ENCODE measurements at regions not wholly inside any gene's neighbourhood (a gene's known extent, or its start where the extent isn't known, plus 50 kb on each side); places are given as distances from the start of the nearest gene placed in this dataset.

DNA sequence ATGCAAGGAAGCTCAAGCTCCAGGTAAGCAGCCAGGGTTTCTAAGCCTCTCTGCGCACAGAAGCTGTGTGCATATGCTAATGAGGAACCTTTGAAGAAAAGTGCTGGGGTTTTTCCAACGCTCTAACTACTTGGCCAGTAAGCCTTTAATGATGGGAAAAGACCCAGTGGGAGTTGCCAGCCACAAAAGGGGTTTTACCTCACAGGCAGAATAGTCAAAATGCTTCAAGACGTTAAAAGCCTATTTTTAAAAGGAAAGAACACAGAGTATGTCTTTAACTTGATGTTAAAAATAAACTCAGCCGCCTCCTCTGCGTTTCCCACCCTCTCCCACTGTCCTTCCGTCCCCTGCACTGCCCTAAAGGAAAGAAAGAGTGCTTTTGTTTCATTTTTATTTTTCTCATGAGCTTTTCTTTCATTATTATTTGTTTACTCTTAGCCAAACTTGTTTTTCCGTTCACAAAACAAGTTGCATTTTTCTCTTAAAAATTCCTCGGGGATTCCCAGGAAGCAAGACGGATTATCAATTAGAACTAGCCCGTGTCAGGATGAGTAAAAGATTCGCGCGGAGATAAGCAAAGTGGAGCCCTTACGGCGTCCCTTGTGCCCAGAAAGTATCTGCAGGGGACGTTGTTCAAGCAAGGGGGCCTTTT is 209.8 kb upstream of the NUDT4 start:
- no peaks in the 10 kb centered on the region for H3K9me2 ChIP-seq
- ChIA-PET CTCF (interaction anchor here (0.8 kb wide), 1 partner anchor 935 kb away, joined by 3 read pairs; no protein-coding TSS in a partner anchor), POLR2A (no interaction called here)
- no peaks in the 10 kb centered on the region for H3K36me3 ChIP-seq (replicated peaks in 1 of 2; ENCODE audit: control insufficient read depth in 1 of 2, insufficient read depth in 2 of 2, low read length in 1 of 2)
- no peak overlapping the region for H3K4me2 ChIP-seq
- H3K79me2 ChIP-seq (ENCODE audit: insufficient read depth), result no peaks in the 10 kb centered on the region
- H3F3A ChIP-seq (replicated peaks; ENCODE audit: insufficient read depth), result peaks cover 6% of the 10 kb centered on the region
- no peak overlapping the region for H2AFZ ChIP-seq (ENCODE audit: low read depth)
- TF ChIP-seq SIN3A (IDR thresholded peaks at IDR 0.05; ENCODE audit: borderline replicate concordance, low read depth, low read length), result no peak
- no peak for TF ChIP-seq NFIC (IDR thresholded peaks at IDR 0.05; ENCODE audit: borderline replicate concordance)
- TF ChIP-seq RAD21 (IDR thresholded peaks at IDR 0.05; ENCODE audit: low read length), result no peak
- TF ChIP-seq POLR2AphosphoS5 (IDR thresholded peaks at IDR 0.05; ENCODE audit: low read depth, low read length), result no peak
- TF ChIP-seq RCOR1 (IDR thresholded peaks at IDR 0.05; ENCODE audit: low read length), result no peak
- no peak for TF ChIP-seq YY1 (IDR thresholded peaks at IDR 0.05; ENCODE audit: low read depth)
- H3K27ac ChIP-seq (ENCODE audit: low read depth in 2 of 2, low read length in 1 of 2), result no peak overlapping the region
- WGBS (ENCODE audit: low lambda C conversion rate), result 81% methylated on average over 16 of the region's 16 CpGs
- H3K27me3 ChIP-seq (ENCODE audit: insufficient read depth), result no peaks in the 10 kb centered on the region
- no peaks in the 10 kb centered on the region for H4K20me1 ChIP-seq (ENCODE audit: insufficient read depth)
- H3K9me3 ChIP-seq, result no peaks in the 10 kb centered on the region
- no peak for DNase-seq
- H3K4me1 ChIP-seq (ENCODE audit: control insufficient read depth in 1 of 2, insufficient read depth in 2 of 2, low read depth in 1 of 2, low read length in 1 of 2), result peaks cover 4 to 8% of the 10 kb centered on the region in 2 experiments; a peak in 2 of 4 replicates
- H3K4me3 ChIP-seq (ENCODE audit: low read depth in 2 of 2, low read length in 1 of 2), result no peak overlapping the region; a peak in 1 of 4 replicates
- no peak overlapping the region for H3K9ac ChIP-seq

- Histone ChIP-seq H3K79me2 (ENCODE audit: insufficient read depth) (no peaks in the 10 kb centered on the region), H3K36me3 (replicated peaks in 1 of 2; ENCODE audit: control insufficient read depth in 1 of 2, insufficient read depth in 2 of 2, low read length in 1 of 2) (no peaks in the 10 kb centered on the region), H3K9me3 (no peaks in the 10 kb centered on the region), H3K4me2 (no peak overlapping the region), H2AFZ (ENCODE audit: low read depth) (no peak overlapping the region), H4K20me1 (ENCODE audit: insufficient read depth) (no peaks in the 10 kb centered on the region), H3K27ac (ENCODE audit: low read depth in 2 of 2, low read length in 1 of 2) (no peak overlapping the region), H3K4me1 (ENCODE audit: control insufficient read depth in 1 of 2, insufficient read depth in 2 of 2, low read depth in 1 of 2, low read length in 1 of 2) (peaks cover 8 to 15% of the 10 kb centered on the region in 2 experiments; a peak in 3 of 4 replicates), H3K4me3 (ENCODE audit: low read depth in 2 of 2, low read length in 1 of 2) (no peak overlapping the region), H3K9me2 (no peaks in the 10 kb centered on the region), H3K27me3 (ENCODE audit: insufficient read depth) (no peaks in the 10 kb centered on the region), H3K9ac (no peak overlapping the region), H3F3A (replicated peaks; ENCODE audit: insufficient read depth) (peaks cover 10% of the 10 kb centered on the region)
- ChIA-PET CTCF (no interaction called here), POLR2A (no interaction called here)
- 96% methylated on average over 3 of the region's 3 CpGs for WGBS (ENCODE audit: low lambda C conversion rate)
- no peak for TF ChIP-seq TCF12 (IDR thresholded peaks at IDR 0.05)
- no peak for TF ChIP-seq FOXJ3 (CRISPR knock-in tag; IDR thresholded peaks at IDR 0.05)
- TF ChIP-seq SMC3 (IDR thresholded peaks at IDR 0.05; ENCODE audit: low read depth, low read length), result no peak
- no peak for TF ChIP-seq NRF1 (IDR thresholded peaks at IDR 0.05; ENCODE audit: low read depth, low read length)
- no peak for TF ChIP-seq EP300 (IDR thresholded peaks at IDR 0.05; ENCODE audit: borderline replicate concordance in 1 of 2, low read depth in 1 of 2, low read length in 1 of 2)
- TF ChIP-seq RXRA (IDR thresholded peaks at IDR 0.05; ENCODE audit: borderline replicate concordance, low read depth), result no peak
- no peak for TF ChIP-seq TAF1 (IDR thresholded peaks at IDR 0.05; ENCODE audit: borderline replicate concordance, low read depth, low read length)
- no peak for TF ChIP-seq MXI1 (IDR thresholded peaks at IDR 0.05; ENCODE audit: low read depth, low read length)
- TF ChIP-seq MEF2A (IDR thresholded peaks at IDR 0.05; ENCODE audit: borderline replicate concordance, low read depth), result no peak
- TF ChIP-seq CTCF (IDR thresholded peaks at IDR 0.05), result no peak
- no peak for TF ChIP-seq CHD2 (IDR thresholded peaks at IDR 0.05; ENCODE audit: low read length, partially characterized antibody)
- TF ChIP-seq, protein P1, sequence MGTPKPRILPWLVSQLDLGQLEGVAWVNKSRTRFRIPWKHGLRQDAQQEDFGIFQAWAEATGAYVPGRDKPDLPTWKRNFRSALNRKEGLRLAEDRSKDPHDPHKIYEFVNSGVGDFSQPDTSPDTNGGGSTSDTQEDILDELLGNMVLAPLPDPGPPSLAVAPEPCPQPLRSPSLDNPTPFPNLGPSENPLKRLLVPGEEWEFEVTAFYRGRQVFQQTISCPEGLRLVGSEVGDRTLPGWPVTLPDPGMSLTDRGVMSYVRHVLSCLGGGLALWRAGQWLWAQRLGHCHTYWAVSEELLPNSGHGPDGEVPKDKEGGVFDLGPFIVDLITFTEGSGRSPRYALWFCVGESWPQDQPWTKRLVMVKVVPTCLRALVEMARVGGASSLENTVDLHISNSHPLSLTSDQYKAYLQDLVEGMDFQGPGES (IDR thresholded peaks at IDR 0.05; ENCODE audit: low read depth, low read length), result no peak
- TF ChIP-seq GABPA (IDR thresholded peaks at IDR 0.05; ENCODE audit: low read depth), result no peak
- TF ChIP-seq RCOR1 (IDR thresholded peaks at IDR 0.05; ENCODE audit: low read length), result no peak
- no peak for TF ChIP-seq FOXM1 (IDR thresholded peaks at IDR 0.05; ENCODE audit: low read depth)
- TF ChIP-seq JUND (IDR thresholded peaks at IDR 0.05), result no peak
- TF ChIP-seq, protein P2, sequence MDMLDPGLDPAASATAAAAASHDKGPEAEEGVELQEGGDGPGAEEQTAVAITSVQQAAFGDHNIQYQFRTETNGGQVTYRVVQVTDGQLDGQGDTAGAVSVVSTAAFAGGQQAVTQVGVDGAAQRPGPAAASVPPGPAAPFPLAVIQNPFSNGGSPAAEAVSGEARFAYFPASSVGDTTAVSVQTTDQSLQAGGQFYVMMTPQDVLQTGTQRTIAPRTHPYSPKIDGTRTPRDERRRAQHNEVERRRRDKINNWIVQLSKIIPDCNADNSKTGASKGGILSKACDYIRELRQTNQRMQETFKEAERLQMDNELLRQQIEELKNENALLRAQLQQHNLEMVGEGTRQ (IDR thresholded peaks at IDR 0.05; ENCODE audit: borderline replicate concordance, low read depth, low read length), result no peak
- TF ChIP-seq, protein P3, sequence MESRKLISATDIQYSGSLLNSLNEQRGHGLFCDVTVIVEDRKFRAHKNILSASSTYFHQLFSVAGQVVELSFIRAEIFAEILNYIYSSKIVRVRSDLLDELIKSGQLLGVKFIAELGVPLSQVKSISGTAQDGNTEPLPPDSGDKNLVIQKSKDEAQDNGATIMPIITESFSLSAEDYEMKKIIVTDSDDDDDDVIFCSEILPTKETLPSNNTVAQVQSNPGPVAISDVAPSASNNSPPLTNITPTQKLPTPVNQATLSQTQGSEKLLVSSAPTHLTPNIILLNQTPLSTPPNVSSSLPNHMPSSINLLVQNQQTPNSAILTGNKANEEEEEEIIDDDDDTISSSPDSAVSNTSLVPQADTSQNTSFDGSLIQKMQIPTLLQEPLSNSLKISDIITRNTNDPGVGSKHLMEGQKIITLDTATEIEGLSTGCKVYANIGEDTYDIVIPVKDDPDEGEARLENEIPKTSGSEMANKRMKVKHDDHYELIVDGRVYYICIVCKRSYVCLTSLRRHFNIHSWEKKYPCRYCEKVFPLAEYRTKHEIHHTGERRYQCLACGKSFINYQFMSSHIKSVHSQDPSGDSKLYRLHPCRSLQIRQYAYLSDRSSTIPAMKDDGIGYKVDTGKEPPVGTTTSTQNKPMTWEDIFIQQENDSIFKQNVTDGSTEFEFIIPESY (IDR thresholded peaks at IDR 0.05; ENCODE audit: borderline replicate concordance, low read depth), result no peak
- no peak for DNase-seq
Measured at GRCh38 chr12:93168751-93169150, 209.0 kb upstream of the NUDT4 start.

Data from SK-N-SH (cell line).